Psoas muscle (tissue), 7 donors: ENCODE measurements at regions not wholly inside any gene's neighbourhood (a gene's known extent, or its start where the extent isn't known, plus 50 kb on each side); places are given as distances from the start of the nearest gene placed in this dataset.
"Not testable (repeated sequence)": the region's sequence is repeated elsewhere in the genome, so short reads cannot be mapped to it uniquely, and the experiment has no call there.

Experiments used
- ATAC-seq, 4 donors: fragments of 200-7000 bp; cut with Tn5 transposase; one replicate each; pipeline ENCODE4 v1.9.1; 2020; ENCODE audit warnings: moderate library complexity in 3 of 4, mild to moderate bottlenecking in 2 of 4
- DNase-seq, 2 donors: peaks; one replicate each; pipeline ENCODE4 v3.0.0-alpha.2; 2020
- H3K27ac ChIP-seq: fragments of 200-600 bp; one replicate; pipeline ENCODE4 v1.8.0; 2022
- H3K27me3 ChIP-seq, 3 donors: fragments of 200-600 bp in 1 of 3; one replicate each; pipeline versions ENCODE4 v1.6.1 to v1.8.0; 2013 to 2022; ENCODE audit warnings: low read length in 2 of 3, mild to moderate bottlenecking in 2 of 3, moderate library complexity in 1 of 3; ENCODE audit not compliant: insufficient read depth in 3 of 3
- H3K36me3 ChIP-seq, 2 donors: fragments of 200-600 bp in 1 of 2; one replicate each; pipeline versions ENCODE4 v1.6.1 to v1.8.0; 2013 to 2022; ENCODE audit warnings: low read depth in 1 of 2, mild to moderate bottlenecking in 1 of 2, moderate library complexity in 1 of 2; ENCODE audit not compliant: insufficient read depth in 1 of 2
- H3K4me1 ChIP-seq: fragments of 200-600 bp; one replicate; pipeline ENCODE4 v1.8.0; 2022
- H3K4me3 ChIP-seq: fragments of 200-600 bp; one replicate; pipeline ENCODE4 v1.8.0; 2022; ENCODE audit warnings: mild to moderate bottlenecking
- H3K9me3 ChIP-seq: fragments of 200-600 bp; one replicate; pipeline ENCODE4 v1.8.0; 2022
- WGBS, 3 donors: extraction: QIAGEN DNeasy Blood & Tissue Kit; methylation state at CpG; one replicate each; pipeline versions ENCODE4 v1.1.6 to v1.1.7; 2013; 5-methylcytosine and 5-hydroxymethylcytosine counted together
- intact Hi-C, 2 donors: fragments of 100-400 bp; cut with DNase I; formaldehyde crosslinking; loops; one replicate each; pipeline versions ENCODE4 v1.11.0 to v1.14.2; 2022
- TF ChIP-seq, protein P1 (sequence below): fragments of 200-600 bp; IDR thresholded peaks from one replicate; pipeline ENCODE4 v1.8.0; 2022; ENCODE audit warnings: antibody characterized with exemption
- donor health status: healthy with polysubstance abuse.
- donor health status: DM: no; HTN: no; CAD: no; lungs with moderate emphysema.
- donor health status: Bipolar disorder and iron deficiency.
- donor health status: healthy.
- donor health status: DM: yes; HTN: yes; CAD: no.
- donor health status: DM: no; HTN: no; CAD: no.
- donor health status: DM: yes; HTN: yes; CAD: no.

DNA sequence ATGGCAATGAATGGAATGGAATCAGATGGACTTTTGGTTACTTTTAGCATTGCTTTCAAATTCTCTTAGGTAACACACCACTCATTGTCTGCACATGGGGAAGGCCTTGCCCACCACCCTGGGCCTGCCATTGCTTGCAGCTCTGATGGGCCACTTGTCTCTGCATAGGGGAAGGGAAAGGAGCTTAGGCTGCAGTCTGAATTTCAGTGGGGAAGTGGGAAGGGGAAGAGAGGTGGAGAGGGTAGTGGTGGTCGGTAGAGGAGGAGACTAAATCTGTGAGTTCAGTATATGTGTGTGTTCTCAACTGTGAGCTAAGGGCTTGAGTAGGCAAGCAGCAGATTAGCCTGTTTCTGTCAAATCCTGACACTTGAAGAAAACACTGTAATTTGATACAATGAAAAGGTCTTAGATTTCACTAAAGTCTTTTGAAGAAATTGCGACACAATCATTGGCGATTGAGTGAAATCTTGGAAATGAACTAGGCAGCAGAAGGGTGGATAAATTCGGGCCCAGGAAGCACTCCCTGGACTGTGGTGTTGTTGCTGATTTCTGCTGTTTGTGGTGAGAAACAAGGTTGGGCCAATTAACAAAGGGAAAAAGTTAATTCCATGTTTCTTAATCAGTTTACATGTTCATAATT, 80.6 kb downstream of the OTOR start:
- ATAC-seq (no peak), DNase-seq (no peak)
- intact Hi-C loops, result no loop called here
- no peak overlapping the region for H3K4me3 ChIP-seq
- no peaks in the 10 kb centered on the region for H3K36me3 ChIP-seq
- H3K9me3 ChIP-seq, result peaks cover 11% of the 10 kb centered on the region
- 45 to 51% (median 48%) methylated on average over 4 of the region's 4 CpGs for WGBS, 3 donors
- TF ChIP-seq, protein P1, sequence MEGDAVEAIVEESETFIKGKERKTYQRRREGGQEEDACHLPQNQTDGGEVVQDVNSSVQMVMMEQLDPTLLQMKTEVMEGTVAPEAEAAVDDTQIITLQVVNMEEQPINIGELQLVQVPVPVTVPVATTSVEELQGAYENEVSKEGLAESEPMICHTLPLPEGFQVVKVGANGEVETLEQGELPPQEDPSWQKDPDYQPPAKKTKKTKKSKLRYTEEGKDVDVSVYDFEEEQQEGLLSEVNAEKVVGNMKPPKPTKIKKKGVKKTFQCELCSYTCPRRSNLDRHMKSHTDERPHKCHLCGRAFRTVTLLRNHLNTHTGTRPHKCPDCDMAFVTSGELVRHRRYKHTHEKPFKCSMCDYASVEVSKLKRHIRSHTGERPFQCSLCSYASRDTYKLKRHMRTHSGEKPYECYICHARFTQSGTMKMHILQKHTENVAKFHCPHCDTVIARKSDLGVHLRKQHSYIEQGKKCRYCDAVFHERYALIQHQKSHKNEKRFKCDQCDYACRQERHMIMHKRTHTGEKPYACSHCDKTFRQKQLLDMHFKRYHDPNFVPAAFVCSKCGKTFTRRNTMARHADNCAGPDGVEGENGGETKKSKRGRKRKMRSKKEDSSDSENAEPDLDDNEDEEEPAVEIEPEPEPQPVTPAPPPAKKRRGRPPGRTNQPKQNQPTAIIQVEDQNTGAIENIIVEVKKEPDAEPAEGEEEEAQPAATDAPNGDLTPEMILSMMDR, result no peak
- no peaks in the 10 kb centered on the region for H3K4me1 ChIP-seq
- peaks cover 0 to 3% (median 0%) of the 10 kb centered on the region in 3 donors for H3K27me3 ChIP-seq
- no peak overlapping the region for H3K27ac ChIP-seq

DNA sequence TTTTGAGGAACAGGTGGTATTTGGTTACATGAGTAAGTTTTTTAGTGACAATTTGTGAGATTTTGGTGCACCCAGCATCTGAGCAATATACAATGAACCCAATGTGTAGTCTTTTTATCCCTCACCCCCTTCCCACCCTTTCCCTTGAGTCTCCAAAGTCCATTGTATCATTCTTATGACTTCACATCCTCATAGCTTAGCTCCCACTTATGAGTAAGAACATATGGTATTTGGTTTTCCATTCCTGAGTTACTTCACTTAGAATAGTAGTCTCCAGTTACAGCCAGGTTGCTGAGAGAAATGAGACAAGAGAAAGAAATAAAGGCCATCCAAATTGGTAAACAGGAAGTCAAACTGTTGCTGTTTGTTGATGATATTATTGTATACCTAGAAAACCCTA, 87.5 kb downstream of the OTOR start:
- H3K9me3 ChIP-seq, H3K27me3 ChIP-seq, DNase-seq, intact Hi-C loops, H3K27ac ChIP-seq, H3K36me3 ChIP-seq, H3K4me1 ChIP-seq, H3K4me3 ChIP-seq, ATAC-seq: not testable (repeated sequence)

DNA sequence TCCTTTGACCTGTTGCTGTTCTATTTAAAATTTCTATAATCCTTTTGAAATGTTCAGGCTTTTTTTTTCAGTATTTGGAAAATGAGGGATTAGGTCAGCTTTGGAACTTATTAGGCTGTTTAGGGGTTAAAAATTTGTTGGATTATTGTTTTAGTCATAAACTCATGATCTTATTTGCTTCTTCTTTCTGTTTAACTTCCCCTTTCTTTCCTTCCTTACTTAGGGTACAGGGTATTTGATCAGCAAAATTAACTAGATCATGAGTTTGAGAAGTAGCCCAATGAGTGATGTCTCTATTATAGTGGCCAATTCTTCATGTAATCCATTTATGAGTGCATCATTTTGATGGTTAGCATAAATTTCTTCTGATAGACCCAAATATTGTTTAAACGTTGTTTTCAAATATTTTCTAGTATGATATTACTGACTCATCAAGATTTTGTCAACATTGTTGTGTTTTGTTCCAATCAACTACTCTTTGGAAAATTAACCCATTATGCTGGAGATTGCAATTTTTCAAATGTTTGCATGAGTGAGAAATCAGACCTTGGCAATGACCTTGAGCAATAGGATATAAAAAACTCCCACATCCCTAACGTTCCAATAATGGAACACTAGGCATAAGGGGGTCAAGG, 94.4 kb downstream of the OTOR start:
- TF ChIP-seq, protein P1, result no peak
- H3K36me3 ChIP-seq, result no peaks in the 10 kb centered on the region
- DNase-seq, result no peak
- 71 to 78% (median 76%) methylated on average over 2 of the region's 2 CpGs for WGBS, 3 donors
- no peaks in the 10 kb centered on the region for H3K4me1 ChIP-seq
- no peak overlapping the region for H3K4me3 ChIP-seq
- ATAC-seq, result no peak
- peaks cover 0 to 2% (median 0%) of the 10 kb centered on the region in 3 donors for H3K27me3 ChIP-seq
- H3K27ac ChIP-seq, result no peak overlapping the region
- intact Hi-C loops, result no loop called here
- H3K9me3 ChIP-seq, result no peaks in the 10 kb centered on the region

DNA sequence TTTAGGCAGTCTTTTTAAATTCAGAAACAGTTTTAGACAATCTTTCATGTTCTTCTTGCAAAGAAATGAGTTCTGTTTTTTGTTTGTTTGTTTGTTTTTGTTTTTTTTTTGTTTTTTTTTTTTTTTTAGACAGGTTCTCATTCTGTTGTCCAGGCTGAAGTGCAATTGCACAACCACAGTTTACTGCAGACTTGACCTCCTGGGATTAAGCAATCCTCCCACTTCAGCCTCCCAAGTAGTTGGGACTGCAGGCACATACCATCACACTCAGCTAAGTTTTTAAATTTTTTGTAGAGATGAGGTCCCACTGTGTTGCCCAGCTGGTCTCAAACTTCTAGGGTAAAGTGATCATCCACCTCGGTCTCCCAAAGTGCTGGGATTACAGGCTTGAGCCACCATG, 96.2 kb downstream of the OTOR start:
- TF ChIP-seq, protein P1, result no peak
- intact Hi-C loops, result no loop called here
- WGBS, 3 donors, result 54 to 85% (median 70%) methylated on average over 1 of the region's 1 CpG

DNA sequence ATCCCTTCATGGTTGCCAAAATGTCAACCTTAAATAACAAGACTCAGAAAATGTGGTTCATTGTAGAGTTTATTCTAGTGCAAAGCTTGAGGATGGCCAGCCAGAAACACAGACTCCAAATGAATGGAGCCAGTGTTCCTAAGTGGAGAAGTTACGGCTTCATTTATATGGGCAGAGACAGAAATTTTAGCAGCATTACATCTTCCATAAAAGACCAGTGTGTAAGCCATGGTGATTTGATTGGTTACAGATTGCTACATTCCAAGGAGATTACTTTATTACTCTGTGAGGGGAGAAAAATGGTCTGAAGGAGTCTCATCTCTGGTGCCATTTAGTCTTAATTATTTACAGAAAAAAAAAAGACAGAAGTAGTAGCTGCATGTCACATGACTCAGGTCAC, 97.8 kb downstream of the OTOR start:
- ATAC-seq, result no peak
- H3K9me3 ChIP-seq, result no peaks in the 10 kb centered on the region
- no peaks in the 10 kb centered on the region for H3K36me3 ChIP-seq
- DNase-seq, result no peak
- peaks cover 0 to 2% (median 0%) of the 10 kb centered on the region in 3 donors for H3K27me3 ChIP-seq
- H3K27ac ChIP-seq, result no peak overlapping the region
- 29 to 50% (median 34%) methylated on average over 1 of the region's 1 CpG for WGBS, 3 donors
- H3K4me1 ChIP-seq, result no peaks in the 10 kb centered on the region
- intact Hi-C loops, result no loop called here
- no peak overlapping the region for H3K4me3 ChIP-seq
- TF ChIP-seq, protein P1, result no peak

More for the DNA sequence above, 96.2 kb downstream of the OTOR start:
- no peak overlapping the region for H3K27ac ChIP-seq
- peaks cover 0 to 2% (median 0%) of the 10 kb centered on the region in 3 donors for H3K27me3 ChIP-seq
- no peak for ATAC-seq
- no peaks in the 10 kb centered on the region for H3K36me3 ChIP-seq
- H3K9me3 ChIP-seq, result no peaks in the 10 kb centered on the region
- no peaks in the 10 kb centered on the region for H3K4me1 ChIP-seq
- no peak for DNase-seq
- no peak overlapping the region for H3K4me3 ChIP-seq
